Nephron (organoid): ENCODE measurements at regions not wholly inside any gene's neighbourhood (a gene's known extent, or its start where the extent isn't known, plus 50 kb on each side); places are given as distances from the start of the nearest gene placed in this dataset.

Experiments
- H3K27ac Mint-ChIP-seq, 3 experiments: 2 replicates each; pipeline ENCODE4 v1.8.0; 2020; ENCODE audit warnings: mixed read lengths in 3 of 3, mild to moderate bottlenecking in 2 of 3, moderate library complexity in 1 of 3
- H3K27me3 Mint-ChIP-seq: 2 replicates; pipeline ENCODE4 v1.8.0; 2021; ENCODE audit warnings: low read depth, mild to moderate bottlenecking, moderate library complexity, mixed read lengths
- H3K36me3 Mint-ChIP-seq: 2 replicates; pipeline ENCODE4 v1.8.0; 2020; ENCODE audit warnings: low read depth, mixed read lengths
- H3K4me1 Mint-ChIP-seq: 2 replicates; pipeline ENCODE4 v1.8.0; 2020; ENCODE audit warnings: mixed read lengths
- H3K4me3 Mint-ChIP-seq, 3 experiments: 2 replicates each; pipeline ENCODE4 v1.8.0; 2020; ENCODE audit warnings: mild to moderate bottlenecking in 3 of 3, mixed read lengths in 3 of 3, moderate library complexity in 2 of 3
- H3K9me3 Mint-ChIP-seq: 2 replicates; pipeline ENCODE4 v1.8.0; 2020; ENCODE audit warnings: mixed read lengths
- TF ChIP-seq, protein P1 (sequence below), 3 experiments: fragments of 200-600 bp; sonication (generic); IDR thresholded peaks; one replicate each; pipeline ENCODE4 v1.5.0; 2021; ENCODE audit warnings: antibody characterized with exemption in 3 of 3; ENCODE audit not compliant: unreplicated experiment in 3 of 3

DNA sequence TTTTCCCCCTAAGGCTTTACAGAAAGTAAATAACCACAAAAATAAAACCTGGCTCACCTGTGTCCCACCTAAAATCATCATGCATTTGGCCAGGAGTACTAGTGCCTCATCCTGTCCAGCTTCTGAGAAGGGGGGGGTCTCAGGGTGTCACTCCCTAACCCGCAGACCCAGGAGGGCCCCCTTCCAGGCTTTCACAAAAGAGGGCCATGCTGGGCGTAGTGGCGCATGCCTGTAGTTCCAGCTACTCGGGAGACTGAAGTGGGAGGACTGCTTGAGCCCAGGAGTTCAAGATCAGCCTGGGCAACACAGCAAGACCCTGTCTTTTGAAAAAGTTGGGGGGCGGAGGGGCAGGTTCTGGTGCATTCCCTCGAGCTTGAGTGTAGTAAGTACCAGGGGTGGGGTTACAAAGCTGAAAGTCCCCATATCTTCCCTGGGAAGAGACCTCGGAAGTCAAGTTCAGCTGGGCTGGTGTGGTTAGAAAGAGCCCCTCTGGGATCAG lies 259.3 kb downstream of the PARN start:
- H3K36me3 Mint-ChIP-seq = no peaks in the 10 kb centered on the region
- TF ChIP-seq, protein P1, sequence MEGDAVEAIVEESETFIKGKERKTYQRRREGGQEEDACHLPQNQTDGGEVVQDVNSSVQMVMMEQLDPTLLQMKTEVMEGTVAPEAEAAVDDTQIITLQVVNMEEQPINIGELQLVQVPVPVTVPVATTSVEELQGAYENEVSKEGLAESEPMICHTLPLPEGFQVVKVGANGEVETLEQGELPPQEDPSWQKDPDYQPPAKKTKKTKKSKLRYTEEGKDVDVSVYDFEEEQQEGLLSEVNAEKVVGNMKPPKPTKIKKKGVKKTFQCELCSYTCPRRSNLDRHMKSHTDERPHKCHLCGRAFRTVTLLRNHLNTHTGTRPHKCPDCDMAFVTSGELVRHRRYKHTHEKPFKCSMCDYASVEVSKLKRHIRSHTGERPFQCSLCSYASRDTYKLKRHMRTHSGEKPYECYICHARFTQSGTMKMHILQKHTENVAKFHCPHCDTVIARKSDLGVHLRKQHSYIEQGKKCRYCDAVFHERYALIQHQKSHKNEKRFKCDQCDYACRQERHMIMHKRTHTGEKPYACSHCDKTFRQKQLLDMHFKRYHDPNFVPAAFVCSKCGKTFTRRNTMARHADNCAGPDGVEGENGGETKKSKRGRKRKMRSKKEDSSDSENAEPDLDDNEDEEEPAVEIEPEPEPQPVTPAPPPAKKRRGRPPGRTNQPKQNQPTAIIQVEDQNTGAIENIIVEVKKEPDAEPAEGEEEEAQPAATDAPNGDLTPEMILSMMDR (IDR thresholded peaks at IDR 0.05; ENCODE audit: unreplicated experiment in 3 of 3) = no peak
- no peak overlapping the region for H3K27ac Mint-ChIP-seq
- no peaks in the 10 kb centered on the region for H3K9me3 Mint-ChIP-seq
- no peak overlapping the region for H3K4me3 Mint-ChIP-seq
- H3K4me1 Mint-ChIP-seq = peaks cover 10% of the 10 kb centered on the region
- H3K27me3 Mint-ChIP-seq = peaks cover 6% of the 10 kb centered on the region

DNA sequence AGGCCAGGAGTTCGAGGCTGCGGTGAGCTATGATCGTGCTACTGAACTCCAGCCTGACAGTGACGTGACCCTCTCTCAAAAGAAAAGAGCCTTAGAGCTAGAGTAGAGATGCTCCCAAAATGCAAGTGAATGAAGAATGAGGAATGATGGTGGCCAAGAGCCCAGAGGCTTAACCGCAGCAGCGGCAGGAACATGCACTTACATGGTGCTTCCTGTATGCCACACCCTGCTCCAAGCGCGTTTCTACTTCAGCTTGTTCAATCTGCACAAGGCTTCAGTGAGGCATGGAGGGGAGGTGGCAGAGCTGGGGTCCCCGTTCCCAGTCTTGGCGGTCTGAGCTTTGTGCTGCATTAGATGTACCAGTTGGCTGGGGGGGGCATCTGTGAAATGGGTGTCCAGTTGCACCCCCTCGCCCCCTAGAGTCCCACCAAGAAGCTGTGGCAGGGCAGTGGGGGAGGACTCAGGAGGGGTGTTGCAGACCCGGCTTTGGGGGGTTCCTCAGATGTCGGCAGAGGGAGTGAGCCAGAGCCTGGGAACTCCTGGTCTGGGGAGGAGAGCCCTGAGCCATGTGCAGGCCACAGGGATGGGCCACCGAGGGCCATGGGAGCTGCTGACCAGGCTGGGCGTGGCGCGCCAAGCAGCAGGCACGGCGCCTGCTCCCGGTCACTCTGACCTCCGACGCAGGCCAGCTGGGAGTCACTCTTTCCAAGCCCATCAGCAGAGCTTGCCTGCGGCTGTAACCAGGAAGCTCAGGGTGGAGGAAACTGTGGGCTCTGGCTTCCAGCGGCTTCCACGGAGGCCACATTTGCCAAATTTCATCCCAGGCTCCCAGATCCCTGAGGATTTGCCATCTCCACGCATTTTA lies 260.1 kb downstream of the PARN start:
- peaks cover 7% of the 10 kb centered on the region for H3K4me1 Mint-ChIP-seq
- H3K36me3 Mint-ChIP-seq = no peaks in the 10 kb centered on the region
- H3K27ac Mint-ChIP-seq = no peak overlapping the region
- TF ChIP-seq, protein P1 (IDR thresholded peaks at IDR 0.05; ENCODE audit: unreplicated experiment in 3 of 3) = no peak
- H3K27me3 Mint-ChIP-seq = peaks cover 3% of the 10 kb centered on the region
- H3K4me3 Mint-ChIP-seq = no peak overlapping the region
- no peaks in the 10 kb centered on the region for H3K9me3 Mint-ChIP-seq

DNA sequence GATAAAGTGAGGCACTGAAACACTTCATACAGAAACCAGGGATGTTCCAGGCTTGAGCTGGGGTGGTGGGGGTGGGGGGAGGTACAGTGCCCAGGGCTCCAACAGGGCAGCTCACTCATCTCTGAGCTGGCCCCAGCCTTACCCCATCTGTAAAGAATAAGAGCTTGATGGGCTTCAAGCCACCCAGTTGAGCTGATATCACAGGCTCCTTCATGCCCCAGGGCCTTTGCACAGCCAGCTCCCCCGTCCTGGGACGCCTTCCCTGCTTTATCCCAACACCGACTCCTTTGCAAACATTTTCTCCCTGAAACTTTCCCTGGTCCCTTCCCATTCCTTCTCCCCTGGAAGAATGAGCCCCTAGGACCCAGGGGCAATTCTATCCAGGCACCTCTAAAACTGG lies 261.7 kb downstream of the PARN start:
- Mint-ChIP-seq H3K9me3 (no peaks in the 10 kb centered on the region), H3K4me3 (no peak overlapping the region), H3K27me3 (peaks cover 9% of the 10 kb centered on the region), H3K4me1 (peaks cover 8% of the 10 kb centered on the region), H3K36me3 (no peaks in the 10 kb centered on the region), H3K27ac (no peak overlapping the region)
- TF ChIP-seq, protein P1 (IDR thresholded peaks at IDR 0.05; ENCODE audit: unreplicated experiment in 3 of 3) = no peak

DNA sequence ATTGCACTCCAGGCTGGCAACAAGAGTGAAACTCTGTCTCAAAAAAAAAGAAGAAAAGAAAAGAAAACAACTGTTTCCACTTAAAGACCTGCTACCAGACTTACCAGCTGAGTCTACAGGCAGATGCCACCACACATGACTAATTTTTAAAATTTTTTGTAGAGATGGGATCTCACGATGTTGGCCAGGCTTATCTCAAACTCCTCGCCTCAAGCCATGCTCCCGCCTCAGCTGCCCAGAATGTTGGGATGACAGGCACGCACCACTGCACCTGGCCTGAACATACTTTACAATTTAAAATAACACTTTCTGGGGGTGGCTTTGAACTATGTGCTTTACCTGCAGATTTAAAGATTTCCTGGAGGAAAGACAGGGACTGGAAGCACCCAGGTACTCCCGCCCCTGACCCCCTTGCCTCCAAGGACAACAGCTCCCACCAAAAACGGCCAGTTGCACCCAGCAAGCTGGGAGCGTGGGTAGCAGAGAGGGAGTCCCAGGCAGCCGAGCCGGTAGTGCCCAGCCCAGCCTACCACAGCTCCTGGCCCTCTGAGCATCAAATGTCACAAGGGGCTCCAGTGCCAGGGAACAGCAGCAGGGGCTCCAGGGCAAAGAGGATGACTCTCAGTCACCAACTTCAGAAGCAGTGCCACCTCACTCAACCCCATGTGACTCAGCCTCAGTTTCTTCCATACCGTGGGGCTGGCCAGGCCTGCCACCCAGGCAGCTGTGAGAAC lies 262.9 kb downstream of the PARN start:
- H3K27ac Mint-ChIP-seq = no peak overlapping the region
- H3K4me1 Mint-ChIP-seq = peaks cover 16% of the 10 kb centered on the region
- peaks cover 17% of the 10 kb centered on the region for H3K27me3 Mint-ChIP-seq
- TF ChIP-seq, protein P1 (IDR thresholded peaks at IDR 0.05; ENCODE audit: unreplicated experiment in 3 of 3) = no peak
- no peaks in the 10 kb centered on the region for H3K9me3 Mint-ChIP-seq
- H3K36me3 Mint-ChIP-seq = no peaks in the 10 kb centered on the region
- no peak overlapping the region for H3K4me3 Mint-ChIP-seq

GRCh38 chr16:14366447-14366846 lies 263.6 kb downstream of the PARN start:
- H3K9me3 Mint-ChIP-seq = no peaks in the 10 kb centered on the region
- peaks cover 16% of the 10 kb centered on the region for H3K4me1 Mint-ChIP-seq
- TF ChIP-seq, protein P1 (IDR thresholded peaks at IDR 0.05; ENCODE audit: unreplicated experiment in 3 of 3) = no peak
- no peak overlapping the region for H3K27ac Mint-ChIP-seq
- H3K36me3 Mint-ChIP-seq = no peaks in the 10 kb centered on the region
- peaks cover 17% of the 10 kb centered on the region for H3K27me3 Mint-ChIP-seq
- H3K4me3 Mint-ChIP-seq = no peak overlapping the region
